ENCODE measurements at regions not wholly inside any gene's neighbourhood (a gene's known extent, or its start where the extent isn't known, plus 50 kb on each side); places are given as distances from the start of the nearest gene placed in this dataset.

- Histone ChIP-seq H3K9ac (ENCODE audit: low read depth in 1 of 2, low read length in 2 of 2) (no peak overlapping the region), H3K27ac (ENCODE audit: low read depth in 2 of 2, low read length in 2 of 2) (no peak overlapping the region), H3K36me3 (ENCODE audit: control insufficient read depth in 2 of 2, insufficient read depth in 2 of 2, low read length in 2 of 2) (no peaks in the 10 kb centered on the region), H3K4me3 (ENCODE audit: low read length in 2 of 2) (no peak overlapping the region), H3K4me1 (ENCODE audit: control insufficient read depth in 2 of 2, insufficient read depth in 2 of 2, low read length in 2 of 2) (no peaks in the 10 kb centered on the region), H3K27me3 (ENCODE audit: control insufficient read depth in 2 of 2, insufficient read depth in 2 of 2, low read length in 2 of 2) (no peaks in the 10 kb centered on the region), H3K9me3 (ENCODE audit: control insufficient read depth in 2 of 2, low read length in 2 of 2) (no peaks in the 10 kb centered on the region)
These were observed 93.3 kb downstream of the EMX2 start for GRCh38 chr10:117635826-117636225.

- H3K9me3 ChIP-seq (ENCODE audit: control insufficient read depth in 2 of 2, low read length in 2 of 2), result no peaks in the 10 kb centered on the region
- no peak overlapping the region for H3K9ac ChIP-seq (ENCODE audit: low read depth in 1 of 2, low read length in 2 of 2)
- no peak overlapping the region for H3K4me3 ChIP-seq (ENCODE audit: low read length in 2 of 2)
- H3K27ac ChIP-seq (ENCODE audit: low read depth in 2 of 2, low read length in 2 of 2), result no peak overlapping the region
- no peaks in the 10 kb centered on the region for H3K36me3 ChIP-seq (ENCODE audit: control insufficient read depth in 2 of 2, insufficient read depth in 2 of 2, low read length in 2 of 2)
- H3K27me3 ChIP-seq (ENCODE audit: control insufficient read depth in 2 of 2, insufficient read depth in 2 of 2, low read length in 2 of 2), result no peaks in the 10 kb centered on the region
- H3K4me1 ChIP-seq (ENCODE audit: control insufficient read depth in 2 of 2, insufficient read depth in 2 of 2, low read length in 2 of 2), result no peaks in the 10 kb centered on the region
These were observed 95.7 kb downstream of the EMX2 start for GRCh38 chr10:117638200-117638599.

- Histone ChIP-seq H3K9ac (ENCODE audit: low read depth in 1 of 2, low read length in 2 of 2) (no peak overlapping the region), H3K27ac (ENCODE audit: low read depth in 2 of 2, low read length in 2 of 2) (no peak overlapping the region), H3K4me1 (ENCODE audit: control insufficient read depth in 2 of 2, insufficient read depth in 2 of 2, low read length in 2 of 2) (no peaks in the 10 kb centered on the region), H3K36me3 (ENCODE audit: control insufficient read depth in 2 of 2, insufficient read depth in 2 of 2, low read length in 2 of 2) (no peaks in the 10 kb centered on the region), H3K4me3 (ENCODE audit: low read length in 2 of 2) (no peak overlapping the region), H3K27me3 (ENCODE audit: control insufficient read depth in 2 of 2, insufficient read depth in 2 of 2, low read length in 2 of 2) (no peaks in the 10 kb centered on the region), H3K9me3 (ENCODE audit: control insufficient read depth in 2 of 2, low read length in 2 of 2) (no peaks in the 10 kb centered on the region)
These were observed 96.2 kb downstream of the EMX2 start for GRCh38 chr10:117638664-117639200.

GRCh38 chr10:117640406-117640805 is 97.9 kb downstream of the EMX2 start:
- Histone ChIP-seq H3K36me3 (ENCODE audit: control insufficient read depth in 2 of 2, insufficient read depth in 2 of 2, low read length in 2 of 2) (no peaks in the 10 kb centered on the region), H3K4me3 (ENCODE audit: low read length in 2 of 2) (no peak overlapping the region), H3K4me1 (ENCODE audit: control insufficient read depth in 2 of 2, insufficient read depth in 2 of 2, low read length in 2 of 2) (no peaks in the 10 kb centered on the region), H3K9ac (ENCODE audit: low read depth in 1 of 2, low read length in 2 of 2) (no peak overlapping the region), H3K27ac (ENCODE audit: low read depth in 2 of 2, low read length in 2 of 2) (no peak overlapping the region), H3K9me3 (ENCODE audit: control insufficient read depth in 2 of 2, low read length in 2 of 2) (no peaks in the 10 kb centered on the region), H3K27me3 (ENCODE audit: control insufficient read depth in 2 of 2, insufficient read depth in 2 of 2, low read length in 2 of 2) (no peaks in the 10 kb centered on the region)

GRCh38 chr10:117646718-117647117 is 104.2 kb downstream of the EMX2 start:
- no peak overlapping the region for H3K9ac ChIP-seq (ENCODE audit: low read depth in 1 of 2, low read length in 2 of 2)
- no peaks in the 10 kb centered on the region for H3K27me3 ChIP-seq (ENCODE audit: control insufficient read depth in 2 of 2, insufficient read depth in 2 of 2, low read length in 2 of 2)
- no peaks in the 10 kb centered on the region for H3K4me1 ChIP-seq (ENCODE audit: control insufficient read depth in 2 of 2, insufficient read depth in 2 of 2, low read length in 2 of 2)
- H3K27ac ChIP-seq (ENCODE audit: low read depth in 2 of 2, low read length in 2 of 2), result no peak overlapping the region
- H3K4me3 ChIP-seq (ENCODE audit: low read length in 2 of 2), result no peak overlapping the region
- no peaks in the 10 kb centered on the region for H3K36me3 ChIP-seq (ENCODE audit: control insufficient read depth in 2 of 2, insufficient read depth in 2 of 2, low read length in 2 of 2)
- H3K9me3 ChIP-seq (ENCODE audit: control insufficient read depth in 2 of 2, low read length in 2 of 2), result no peaks in the 10 kb centered on the region

- H3K4me3 ChIP-seq (ENCODE audit: low read length in 2 of 2), result no peak overlapping the region
- H3K27ac ChIP-seq (ENCODE audit: low read depth in 2 of 2, low read length in 2 of 2), result no peak overlapping the region
- H3K27me3 ChIP-seq (ENCODE audit: control insufficient read depth in 2 of 2, insufficient read depth in 2 of 2, low read length in 2 of 2), result no peaks in the 10 kb centered on the region
- H3K36me3 ChIP-seq (ENCODE audit: control insufficient read depth in 2 of 2, insufficient read depth in 2 of 2, low read length in 2 of 2), result no peaks in the 10 kb centered on the region
- H3K4me1 ChIP-seq (ENCODE audit: control insufficient read depth in 2 of 2, insufficient read depth in 2 of 2, low read length in 2 of 2), result no peaks in the 10 kb centered on the region
- no peaks in the 10 kb centered on the region for H3K9me3 ChIP-seq (ENCODE audit: control insufficient read depth in 2 of 2, low read length in 2 of 2)
- no peak overlapping the region for H3K9ac ChIP-seq (ENCODE audit: low read depth in 1 of 2, low read length in 2 of 2)
These were observed 104.8 kb downstream of the EMX2 start for GRCh38 chr10:117647306-117647705.

- H3K4me1 ChIP-seq (ENCODE audit: control insufficient read depth in 2 of 2, insufficient read depth in 2 of 2, low read length in 2 of 2), result no peaks in the 10 kb centered on the region
These were observed 108.6 kb downstream of the EMX2 start for GRCh38 chr10:117651121-117651520.

GRCh38 chr10:117652228-117653169 is 110.0 kb downstream of the EMX2 start:
- Histone ChIP-seq H3K4me3 (ENCODE audit: low read length in 2 of 2) (no peak overlapping the region), H3K27me3 (ENCODE audit: control insufficient read depth in 2 of 2, insufficient read depth in 2 of 2, low read length in 2 of 2) (no peaks in the 10 kb centered on the region), H3K9ac (ENCODE audit: low read depth in 1 of 2, low read length in 2 of 2) (no peak overlapping the region), H3K27ac (ENCODE audit: low read depth in 2 of 2, low read length in 2 of 2) (no peak overlapping the region), H3K36me3 (ENCODE audit: control insufficient read depth in 2 of 2, insufficient read depth in 2 of 2, low read length in 2 of 2) (no peaks in the 10 kb centered on the region), H3K4me1 (ENCODE audit: control insufficient read depth in 2 of 2, insufficient read depth in 2 of 2, low read length in 2 of 2) (no peaks in the 10 kb centered on the region), H3K9me3 (ENCODE audit: control insufficient read depth in 2 of 2, low read length in 2 of 2) (no peaks in the 10 kb centered on the region)

More at GRCh38 chr10:117651121-117651520, 108.6 kb downstream of the EMX2 start:
- H3K27ac ChIP-seq (ENCODE audit: low read depth in 2 of 2, low read length in 2 of 2), result no peak overlapping the region
- no peaks in the 10 kb centered on the region for H3K36me3 ChIP-seq (ENCODE audit: control insufficient read depth in 2 of 2, insufficient read depth in 2 of 2, low read length in 2 of 2)
- H3K9me3 ChIP-seq (ENCODE audit: control insufficient read depth in 2 of 2, low read length in 2 of 2), result no peaks in the 10 kb centered on the region
- no peak overlapping the region for H3K4me3 ChIP-seq (ENCODE audit: low read length in 2 of 2)
- no peak overlapping the region for H3K9ac ChIP-seq (ENCODE audit: low read depth in 1 of 2, low read length in 2 of 2)
- no peaks in the 10 kb centered on the region for H3K27me3 ChIP-seq (ENCODE audit: control insufficient read depth in 2 of 2, insufficient read depth in 2 of 2, low read length in 2 of 2)

- H3K4me1 ChIP-seq (ENCODE audit: control insufficient read depth in 2 of 2, insufficient read depth in 2 of 2, low read length in 2 of 2), result no peaks in the 10 kb centered on the region
- no peak overlapping the region for H3K4me3 ChIP-seq (ENCODE audit: low read length in 2 of 2)
- H3K36me3 ChIP-seq (ENCODE audit: control insufficient read depth in 2 of 2, insufficient read depth in 2 of 2, low read length in 2 of 2), result no peaks in the 10 kb centered on the region
- no peaks in the 10 kb centered on the region for H3K9me3 ChIP-seq (ENCODE audit: control insufficient read depth in 2 of 2, low read length in 2 of 2)
- H3K9ac ChIP-seq (ENCODE audit: low read depth in 1 of 2, low read length in 2 of 2), result no peak overlapping the region
- H3K27me3 ChIP-seq (ENCODE audit: control insufficient read depth in 2 of 2, insufficient read depth in 2 of 2, low read length in 2 of 2), result no peaks in the 10 kb centered on the region
- no peak overlapping the region for H3K27ac ChIP-seq (ENCODE audit: low read depth in 2 of 2, low read length in 2 of 2)
These were observed 110.6 kb downstream of the EMX2 start for GRCh38 chr10:117653170-117653515.

- Histone ChIP-seq H3K9ac (ENCODE audit: low read depth in 1 of 2, low read length in 2 of 2) (no peak overlapping the region), H3K27me3 (ENCODE audit: control insufficient read depth in 2 of 2, insufficient read depth in 2 of 2, low read length in 2 of 2) (no peaks in the 10 kb centered on the region), H3K4me3 (ENCODE audit: low read length in 2 of 2) (no peak overlapping the region), H3K36me3 (ENCODE audit: control insufficient read depth in 2 of 2, insufficient read depth in 2 of 2, low read length in 2 of 2) (no peaks in the 10 kb centered on the region), H3K27ac (ENCODE audit: low read depth in 2 of 2, low read length in 2 of 2) (no peak overlapping the region), H3K9me3 (ENCODE audit: control insufficient read depth in 2 of 2, low read length in 2 of 2) (no peaks in the 10 kb centered on the region), H3K4me1 (ENCODE audit: control insufficient read depth in 2 of 2, insufficient read depth in 2 of 2, low read length in 2 of 2) (no peaks in the 10 kb centered on the region)
These were observed 111.6 kb downstream of the EMX2 start for GRCh38 chr10:117654105-117654504.

Measured in mucosa of rectum (tissue), 2 donors.